GM12865 (cell line): ENCODE measurements at regions not wholly inside any gene's neighbourhood (a gene's known extent, or its start where the extent isn't known, plus 50 kb on each side); places are given as distances from the start of the nearest gene placed in this dataset.
A peak's percentile ranks its signal among the peaks of the same experiment; 100 is the strongest.

Experiments used
- DNase-seq: peaks from one replicate; pipeline ENCODE4 v3.0.0; 2010; ENCODE audit warnings: low read depth
- H3K4me3 ChIP-seq: 2 replicates; pipeline ENCODE4 v1.5.1; 2011; ENCODE audit warnings: mild to moderate bottlenecking, low read depth, low read length, control low read depth
- TF ChIP-seq, protein P1 (sequence below): IDR thresholded peaks from 2 replicates; pipeline ENCODE4 v1.5.1; 2011; ENCODE audit warnings: low read length, control low read depth, low read depth, inconsistent platforms; ENCODE audit not compliant: insufficient read depth; ENCODE audit errors: missing control alignments

DNA sequence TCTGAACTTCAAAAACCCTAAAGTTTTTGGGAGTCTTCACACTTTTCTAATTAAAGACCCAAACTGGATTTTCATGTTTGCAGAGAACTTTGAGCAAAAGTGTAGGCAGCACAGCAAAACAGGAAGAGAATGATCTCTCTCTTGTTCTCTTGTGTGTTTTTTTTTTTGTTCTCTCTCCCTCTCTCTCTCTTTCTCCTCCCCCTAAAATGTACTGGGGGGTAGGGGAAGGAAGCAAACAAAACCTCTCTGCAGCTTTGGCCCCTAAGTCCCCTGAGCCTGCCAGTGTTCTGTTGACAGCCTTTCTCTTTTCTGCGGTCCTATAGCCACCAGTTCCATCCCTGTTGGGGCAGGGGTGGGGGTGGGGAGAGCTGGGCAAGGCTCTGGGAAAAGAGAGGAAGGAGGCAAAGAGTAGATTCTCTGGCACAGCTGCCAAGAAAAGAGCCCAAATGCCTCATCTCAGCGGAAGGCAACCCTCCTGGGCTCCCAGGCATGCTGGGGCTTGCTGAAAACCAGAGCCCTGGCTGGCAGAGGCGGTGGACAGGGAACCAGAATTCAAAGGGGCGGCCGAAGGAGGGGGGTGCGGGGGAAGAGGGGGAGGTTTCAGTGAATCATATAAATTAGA lies 295.3 kb downstream of the SOX9 start:
- H3K4me3 ChIP-seq, result no peak overlapping the region
- TF ChIP-seq, protein P1, sequence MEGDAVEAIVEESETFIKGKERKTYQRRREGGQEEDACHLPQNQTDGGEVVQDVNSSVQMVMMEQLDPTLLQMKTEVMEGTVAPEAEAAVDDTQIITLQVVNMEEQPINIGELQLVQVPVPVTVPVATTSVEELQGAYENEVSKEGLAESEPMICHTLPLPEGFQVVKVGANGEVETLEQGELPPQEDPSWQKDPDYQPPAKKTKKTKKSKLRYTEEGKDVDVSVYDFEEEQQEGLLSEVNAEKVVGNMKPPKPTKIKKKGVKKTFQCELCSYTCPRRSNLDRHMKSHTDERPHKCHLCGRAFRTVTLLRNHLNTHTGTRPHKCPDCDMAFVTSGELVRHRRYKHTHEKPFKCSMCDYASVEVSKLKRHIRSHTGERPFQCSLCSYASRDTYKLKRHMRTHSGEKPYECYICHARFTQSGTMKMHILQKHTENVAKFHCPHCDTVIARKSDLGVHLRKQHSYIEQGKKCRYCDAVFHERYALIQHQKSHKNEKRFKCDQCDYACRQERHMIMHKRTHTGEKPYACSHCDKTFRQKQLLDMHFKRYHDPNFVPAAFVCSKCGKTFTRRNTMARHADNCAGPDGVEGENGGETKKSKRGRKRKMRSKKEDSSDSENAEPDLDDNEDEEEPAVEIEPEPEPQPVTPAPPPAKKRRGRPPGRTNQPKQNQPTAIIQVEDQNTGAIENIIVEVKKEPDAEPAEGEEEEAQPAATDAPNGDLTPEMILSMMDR, result no peak
- DNase-seq, result no peak

DNA sequence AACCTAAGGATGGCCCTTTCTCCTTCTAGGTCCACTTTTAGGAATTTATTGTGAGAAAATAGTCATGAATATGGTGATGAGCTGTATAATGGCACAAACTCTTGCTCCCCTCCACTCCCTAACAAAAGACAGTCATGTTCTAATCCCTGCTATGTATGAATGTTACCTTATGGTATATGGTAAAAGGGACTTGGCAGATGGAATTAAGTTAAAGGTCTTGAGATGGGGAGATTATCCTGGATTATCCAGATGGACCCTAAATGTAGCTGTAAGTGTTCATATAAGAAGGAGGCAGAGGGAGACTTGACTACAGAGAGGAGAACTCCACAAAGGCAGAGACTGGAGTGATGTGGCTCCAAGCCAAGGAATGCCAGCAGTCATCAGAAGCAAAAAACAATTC lies 296.1 kb downstream of the SOX9 start:
- no peak for DNase-seq
- no peak overlapping the region for H3K4me3 ChIP-seq
- TF ChIP-seq, protein P1, result no peak

DNA sequence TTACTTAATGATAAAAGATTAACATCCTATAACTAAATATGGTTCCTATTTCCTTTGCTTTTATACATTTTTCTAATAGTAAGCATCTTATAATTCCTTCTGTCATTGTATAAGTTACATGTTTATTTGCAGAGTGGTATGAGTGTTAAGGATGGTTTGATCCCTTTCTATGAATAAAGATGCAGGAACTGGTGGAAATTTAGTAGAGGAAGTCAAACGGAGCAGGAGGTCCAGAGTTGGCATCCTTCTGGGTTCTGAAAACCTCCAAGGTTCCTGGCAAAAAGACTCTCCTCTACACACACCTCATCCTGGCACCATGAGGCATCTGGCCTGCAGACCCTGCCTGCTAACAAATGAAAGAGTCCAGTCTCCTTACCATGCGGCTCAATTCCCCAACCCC lies 296.8 kb downstream of the SOX9 start:
- no peak for DNase-seq
- no peak overlapping the region for H3K4me3 ChIP-seq
- TF ChIP-seq, protein P1, result no peak

DNA sequence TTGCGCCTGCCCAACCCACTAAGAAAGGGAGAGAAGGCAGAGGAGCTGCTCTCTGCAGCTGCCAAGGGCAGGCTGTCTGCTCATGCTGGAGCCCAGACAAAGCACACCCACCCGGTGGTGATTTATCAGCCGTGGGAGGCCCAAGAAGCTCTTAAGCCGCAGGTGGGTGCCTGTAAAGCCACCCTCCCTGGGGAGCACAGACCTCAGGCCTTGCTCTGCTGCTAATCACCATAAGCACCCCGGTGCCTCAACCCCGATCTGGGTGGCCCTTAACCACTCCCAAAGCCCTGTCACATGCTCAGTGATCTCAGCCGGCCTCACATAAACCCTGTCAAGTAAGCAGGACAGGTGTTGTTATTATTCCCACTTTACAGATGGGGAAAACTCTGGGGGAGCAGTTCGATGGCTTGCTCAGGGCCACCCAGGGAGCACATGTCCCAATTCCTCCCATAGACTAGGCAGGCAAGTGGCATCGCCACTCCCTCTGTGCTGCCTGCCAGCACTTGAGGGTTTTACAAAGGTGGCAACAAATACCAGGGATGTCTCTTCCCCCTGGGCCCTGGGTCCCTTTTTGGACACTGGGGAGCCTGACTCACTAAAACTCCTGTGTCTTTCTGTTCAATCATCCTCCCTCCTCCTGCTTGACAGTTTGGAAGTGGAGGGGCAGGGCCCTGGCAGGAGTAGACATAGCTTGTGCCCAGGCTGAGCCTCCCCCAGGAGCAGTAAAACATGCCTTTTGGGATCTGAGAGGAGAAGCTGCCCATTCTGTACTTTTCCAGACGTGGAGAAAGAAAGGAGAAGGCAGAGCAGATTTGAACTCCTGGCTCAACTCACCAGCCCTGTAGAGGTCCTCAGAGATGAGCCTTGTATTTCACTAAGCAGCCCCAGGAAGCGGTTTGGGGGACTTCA lies 299.3 kb downstream of the SOX9 start:
- TF ChIP-seq, protein P1, result peak; percentile 12
- peak overlapping the region; percentile 67 for H3K4me3 ChIP-seq
- peak; percentile 94 for DNase-seq

DNA sequence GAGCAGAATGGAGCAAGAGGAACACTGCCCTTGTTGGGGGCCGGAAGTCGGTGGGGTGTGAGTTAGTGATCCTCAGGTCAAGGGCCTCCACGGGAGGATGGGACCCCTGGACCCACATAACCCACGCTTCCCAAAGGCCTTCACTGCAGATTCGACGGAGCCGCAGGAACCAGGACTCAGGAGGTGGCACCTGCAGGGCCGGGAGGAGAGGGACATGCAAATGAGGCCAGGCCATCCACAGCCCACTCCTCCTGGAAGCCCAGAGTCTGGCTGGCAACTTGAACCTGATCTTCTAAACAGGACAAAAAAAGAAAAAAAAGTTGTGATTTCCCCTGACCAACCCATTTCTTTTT lies 299.9 kb downstream of the SOX9 start:
- peak overlapping the region; percentile 67 for H3K4me3 ChIP-seq
- TF ChIP-seq, protein P1, result no peak
- no peak for DNase-seq

DNA sequence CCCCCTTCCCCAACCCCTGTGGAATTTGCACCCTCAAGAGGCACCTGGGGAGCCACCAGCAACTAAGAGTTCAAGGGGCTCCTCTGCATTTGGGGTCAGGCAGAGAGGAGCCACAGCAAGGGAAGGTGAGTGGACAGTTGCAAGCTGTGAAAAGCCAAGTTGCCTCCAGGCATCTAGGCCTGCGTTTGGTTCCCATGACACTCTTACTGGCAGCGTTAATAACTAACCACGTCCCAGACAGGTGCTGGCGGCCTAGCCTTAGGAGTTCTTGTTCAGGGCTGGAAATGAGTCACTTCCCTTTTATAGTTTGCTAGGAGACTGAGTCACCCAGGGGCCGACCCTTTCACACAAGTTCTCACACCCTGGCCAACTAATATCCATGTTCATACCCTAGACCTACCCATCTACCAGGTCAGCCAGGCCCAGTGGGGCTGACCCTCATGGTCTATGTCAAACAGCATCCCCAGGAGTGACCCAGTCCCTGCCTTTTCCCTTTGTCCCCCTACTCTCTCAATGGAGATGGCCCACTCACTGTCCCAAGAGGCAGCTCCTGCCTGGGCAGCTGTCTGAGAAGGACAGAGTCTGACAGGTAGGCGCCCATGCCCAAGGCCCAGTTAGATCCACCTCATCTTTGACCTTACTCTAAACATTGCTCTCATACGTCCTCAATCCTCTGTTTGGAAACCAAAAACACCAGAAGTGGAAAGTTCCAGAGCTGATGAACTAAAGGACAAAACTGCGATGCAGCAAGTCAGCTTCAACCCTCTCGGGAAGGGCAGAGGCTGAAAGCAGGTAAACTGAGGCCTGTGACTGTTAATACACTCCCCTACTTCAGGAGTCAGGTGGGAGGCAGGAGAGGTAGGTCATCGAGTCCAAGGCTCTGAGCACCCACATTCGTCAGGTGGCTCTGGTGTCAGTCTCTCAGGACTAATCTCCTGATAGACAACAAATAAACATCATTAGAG lies 300.6 kb downstream of the SOX9 start:
- peak; percentile 96 for DNase-seq
- peak overlapping the region; percentile 67 for H3K4me3 ChIP-seq
- TF ChIP-seq, protein P1, result no peak
